CD4-positive, alpha-beta T cell treated with Interleukin-6 for 4 hours (primary cell): ENCODE measurements at regions not wholly inside any gene's neighbourhood (a gene's known extent, or its start where the extent isn't known, plus 50 kb on each side); places are given as distances from the start of the nearest gene placed in this dataset.
"Not testable (repeated sequence)": the region's sequence is repeated elsewhere in the genome, so short reads cannot be mapped to it uniquely, and the experiment has no call there.

ENCODE experiments used
- DNase-seq: peaks from one replicate; pipeline ENCODE4 v3.0.0-alpha.2; 2020; ENCODE audit warnings: mixed read lengths

DNA sequence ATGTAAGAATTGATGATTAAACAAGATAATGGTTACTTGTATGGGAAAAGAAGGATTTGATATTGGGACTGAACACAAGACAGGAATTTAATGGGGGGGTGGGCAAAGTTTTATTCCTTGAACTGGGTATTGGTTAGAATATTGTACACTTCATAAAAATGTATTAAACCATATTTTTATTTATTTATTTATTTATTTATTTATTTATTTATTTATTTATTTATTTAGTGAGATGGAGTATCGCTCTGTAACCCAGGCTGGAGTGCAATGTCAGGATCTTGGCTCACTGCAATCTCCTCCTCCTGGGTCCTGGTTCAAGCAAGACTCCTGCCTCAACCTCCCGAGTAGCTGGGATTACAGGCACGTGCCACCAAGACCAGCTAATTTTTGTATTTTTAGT is 287.1 kb upstream of the SLITRK5 start:
- no peak for DNase-seq

DNA sequence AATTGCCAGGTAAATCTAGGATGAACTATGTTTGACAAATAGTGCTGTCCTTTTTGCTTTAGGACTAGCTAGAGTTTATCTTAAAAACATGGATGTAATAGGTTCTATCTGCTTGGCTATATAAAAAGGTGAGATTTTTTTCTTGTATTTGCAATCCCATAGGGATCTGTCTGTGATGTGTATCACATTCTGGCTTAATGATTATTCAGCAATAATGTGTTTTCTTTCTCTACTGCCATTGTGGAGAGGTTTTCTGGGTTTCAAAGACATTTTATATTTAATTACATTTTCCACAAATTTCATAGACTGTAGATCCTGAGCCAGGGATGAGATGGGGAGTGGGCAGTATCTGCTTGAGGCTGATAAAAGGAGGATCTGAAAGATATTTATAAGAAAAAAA is 277.8 kb upstream of the SLITRK5 start:
- no peak for DNase-seq

DNA sequence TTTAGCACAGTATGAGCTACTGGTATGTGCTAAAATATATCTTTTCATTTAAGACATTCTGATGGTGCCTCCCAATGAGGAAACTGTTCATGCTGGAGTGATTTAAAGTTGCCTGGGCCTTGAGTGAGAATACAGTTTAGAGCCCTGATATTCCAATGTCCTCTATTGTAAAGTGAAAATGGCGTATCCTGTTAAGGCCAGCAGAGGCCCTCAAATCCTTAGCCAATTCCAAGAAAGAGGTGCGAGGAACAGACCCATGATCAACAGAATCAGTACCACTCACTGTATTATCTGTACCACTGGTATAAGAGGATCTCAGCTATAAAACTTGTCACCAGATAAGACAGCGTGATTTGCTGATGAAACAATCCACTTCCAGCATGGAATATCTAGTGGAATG is 273.1 kb upstream of the SLITRK5 start:
- no peak for DNase-seq

DNA sequence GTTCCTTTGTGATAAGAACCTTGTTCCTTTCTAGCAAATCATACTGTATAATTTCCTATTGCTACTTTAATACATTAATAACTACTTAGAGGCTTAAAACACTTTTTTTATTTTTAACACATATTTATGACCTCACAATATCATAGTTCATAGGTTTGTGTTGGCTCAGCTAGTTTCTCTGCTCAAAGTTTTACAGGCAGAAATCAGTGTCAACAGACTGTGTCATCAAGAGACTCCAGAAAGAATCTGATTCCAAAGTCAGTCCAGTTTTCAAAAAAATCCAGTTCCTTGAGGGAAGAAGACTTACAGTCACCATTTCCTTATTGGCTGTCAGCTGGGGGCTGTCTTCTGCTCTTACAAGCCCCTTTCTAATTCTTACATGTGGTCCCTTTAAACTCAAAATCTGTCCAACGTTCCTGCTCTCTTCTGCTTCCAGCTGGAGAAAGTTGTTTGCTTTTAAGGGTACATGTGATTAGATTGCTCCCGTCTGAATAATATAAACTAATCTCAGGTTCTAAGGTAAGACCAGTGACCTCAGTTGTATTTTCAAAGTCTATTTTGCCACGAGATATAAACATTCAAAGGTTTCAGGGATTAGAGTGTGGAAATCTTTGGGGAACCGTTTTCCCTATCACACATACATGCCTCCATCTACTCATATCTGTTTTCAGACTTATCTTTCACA is 267.3 kb upstream of the SLITRK5 start:
- no peak for DNase-seq

GRCh38 chr13:87426742-87427141 is 244.4 kb upstream of the SLITRK5 start:
- DNase-seq = no peak

GRCh38 chr13:87444135-87444534 is 227.0 kb upstream of the SLITRK5 start:
- DNase-seq = no peak

DNA sequence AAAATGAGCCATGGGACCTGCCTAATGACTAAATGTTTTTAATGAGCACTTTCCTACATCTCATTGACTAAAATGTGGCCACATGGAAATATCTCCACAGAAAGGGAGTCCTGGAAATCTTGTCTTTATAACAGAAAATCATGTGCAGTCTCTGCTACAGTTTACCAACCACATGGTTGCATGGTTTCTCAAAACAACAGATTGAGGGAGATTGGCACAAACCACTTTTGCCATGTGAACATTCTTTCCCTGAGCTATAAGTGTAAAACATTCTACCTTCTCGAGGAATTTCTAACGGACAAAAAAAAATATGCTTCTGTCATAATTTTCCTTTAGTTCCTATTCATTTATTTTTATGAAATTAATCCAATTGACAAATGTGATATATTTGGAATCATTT is 218.9 kb upstream of the SLITRK5 start:
- DNase-seq = no peak

DNA sequence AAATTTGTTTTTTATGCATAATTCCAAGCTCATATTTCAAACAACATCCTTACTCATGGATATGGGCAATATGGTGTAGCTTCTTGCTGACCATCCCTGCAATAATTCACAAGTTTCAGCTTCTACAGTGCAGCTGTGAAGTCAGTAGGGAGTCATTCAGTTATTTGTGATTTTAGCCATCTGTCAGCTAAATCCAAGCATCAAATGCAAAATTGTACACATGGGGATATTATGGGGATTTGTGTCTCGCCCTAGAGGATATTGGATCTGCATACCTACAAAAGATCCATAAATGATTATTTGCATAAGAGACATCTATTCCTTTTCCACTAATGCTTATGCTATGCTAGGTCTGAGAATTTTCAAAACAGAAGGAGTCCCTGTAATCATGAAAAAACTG is 217.9 kb upstream of the SLITRK5 start:
- DNase-seq = no peak

- DNase-seq = no peak
Observed at GRCh38 chr13:87459419-87459818, 211.8 kb upstream of the SLITRK5 start.

DNA sequence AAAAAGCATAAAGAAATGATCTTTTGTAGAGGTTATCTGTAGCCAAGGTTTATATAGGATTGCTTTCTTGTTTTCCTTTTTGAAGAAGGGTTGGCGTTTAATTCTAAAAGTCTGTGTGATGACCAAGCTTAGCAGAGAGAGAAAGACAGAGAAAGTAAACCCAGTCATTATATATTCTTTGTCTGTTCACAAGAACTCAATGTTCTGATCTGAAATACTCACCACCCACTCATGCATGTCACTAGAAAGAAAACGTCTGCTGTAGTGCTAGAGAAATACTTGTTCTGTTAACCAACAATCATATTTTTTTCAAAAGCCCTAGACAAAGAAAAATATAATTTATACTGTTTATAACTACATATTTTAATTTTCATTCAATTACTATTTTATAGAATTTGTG is 173.7 kb upstream of the SLITRK5 start:
- DNase-seq = no peak

DNA sequence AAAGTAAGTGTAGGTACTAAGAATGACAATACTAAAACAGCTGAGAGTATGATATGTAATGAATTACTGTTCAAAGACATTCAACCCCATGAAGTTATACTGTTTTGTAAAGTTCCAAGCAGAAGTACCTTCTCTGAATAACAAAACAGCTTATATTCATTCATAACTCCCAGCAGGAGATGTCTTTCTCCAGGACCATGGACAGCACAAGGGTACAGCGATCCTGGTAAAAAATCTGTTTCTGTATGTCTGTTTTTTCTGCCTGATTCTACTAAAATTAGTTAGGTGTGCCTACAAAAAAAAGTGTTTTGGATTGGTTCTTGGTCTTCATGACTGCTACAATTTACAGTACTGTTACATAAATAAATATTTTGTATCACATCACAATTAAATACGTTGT is 172.5 kb upstream of the SLITRK5 start:
- DNase-seq = no peak

GRCh38 chr13:87524775-87525174 is 146.4 kb upstream of the SLITRK5 start:
- no peak for DNase-seq

DNA sequence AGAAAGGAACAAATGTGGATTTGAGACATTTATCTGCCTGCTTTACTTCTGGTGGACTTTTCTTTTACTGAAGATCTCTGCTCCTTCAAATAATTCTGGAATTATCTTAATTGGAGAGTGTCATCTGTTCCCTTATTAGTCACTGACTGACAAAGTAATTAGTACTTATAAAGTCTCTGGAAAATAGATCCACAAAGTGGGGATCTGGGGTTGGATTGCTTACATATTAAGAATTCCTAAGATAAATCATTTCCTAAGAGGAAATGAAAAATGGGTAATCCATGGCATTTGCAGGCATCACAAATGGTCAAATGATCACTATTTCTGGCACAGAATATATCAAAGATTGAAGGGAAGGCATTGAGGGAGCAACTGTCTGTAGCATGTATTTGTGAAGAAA is 137.4 kb upstream of the SLITRK5 start:
- no peak for DNase-seq

DNA sequence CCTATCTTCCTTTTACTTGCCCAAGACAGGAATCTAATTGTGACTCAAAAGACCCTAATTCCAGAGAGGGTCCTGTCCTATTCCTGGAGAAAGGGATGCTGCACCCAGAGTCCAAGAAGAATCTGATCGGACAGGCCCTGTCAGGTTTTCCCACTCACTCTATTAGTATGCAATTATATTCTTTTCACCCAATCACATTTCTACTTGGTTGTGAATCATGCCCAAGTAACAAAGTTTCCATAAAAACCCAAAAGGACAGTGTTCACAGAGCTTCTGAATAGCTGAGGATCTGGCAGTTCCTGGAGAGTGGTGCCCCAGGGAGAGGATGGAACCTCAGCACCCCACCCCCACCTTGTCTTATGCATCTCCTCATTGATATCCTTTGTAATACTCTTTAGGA is 135.3 kb upstream of the SLITRK5 start:
- no peak for DNase-seq

- no peak for DNase-seq
Observed at GRCh38 chr13:87536499-87536898, 134.7 kb upstream of the SLITRK5 start.

DNA sequence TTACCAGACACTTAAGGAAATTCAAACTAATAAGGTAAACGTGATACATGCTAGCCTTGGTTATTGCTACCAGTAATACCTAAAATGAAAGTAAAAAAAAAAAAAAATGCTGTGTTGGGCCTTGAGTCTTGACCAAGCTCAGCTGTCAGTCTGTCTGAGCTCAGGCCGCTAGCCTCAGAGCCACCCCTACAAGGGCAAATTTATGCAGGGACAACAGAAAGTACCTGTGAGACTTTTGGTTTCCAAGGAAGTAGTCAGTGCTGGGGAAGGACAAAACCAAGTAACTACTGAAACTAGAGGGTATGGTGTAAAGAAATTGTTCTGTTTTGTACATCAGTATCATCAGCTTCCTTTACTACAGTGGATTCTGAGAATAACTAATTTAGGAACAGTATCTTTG is 134.3 kb upstream of the SLITRK5 start:
- no peak for DNase-seq

- DNase-seq = no peak
Observed at GRCh38 chr13:87537951-87538350, 133.2 kb upstream of the SLITRK5 start.

DNA sequence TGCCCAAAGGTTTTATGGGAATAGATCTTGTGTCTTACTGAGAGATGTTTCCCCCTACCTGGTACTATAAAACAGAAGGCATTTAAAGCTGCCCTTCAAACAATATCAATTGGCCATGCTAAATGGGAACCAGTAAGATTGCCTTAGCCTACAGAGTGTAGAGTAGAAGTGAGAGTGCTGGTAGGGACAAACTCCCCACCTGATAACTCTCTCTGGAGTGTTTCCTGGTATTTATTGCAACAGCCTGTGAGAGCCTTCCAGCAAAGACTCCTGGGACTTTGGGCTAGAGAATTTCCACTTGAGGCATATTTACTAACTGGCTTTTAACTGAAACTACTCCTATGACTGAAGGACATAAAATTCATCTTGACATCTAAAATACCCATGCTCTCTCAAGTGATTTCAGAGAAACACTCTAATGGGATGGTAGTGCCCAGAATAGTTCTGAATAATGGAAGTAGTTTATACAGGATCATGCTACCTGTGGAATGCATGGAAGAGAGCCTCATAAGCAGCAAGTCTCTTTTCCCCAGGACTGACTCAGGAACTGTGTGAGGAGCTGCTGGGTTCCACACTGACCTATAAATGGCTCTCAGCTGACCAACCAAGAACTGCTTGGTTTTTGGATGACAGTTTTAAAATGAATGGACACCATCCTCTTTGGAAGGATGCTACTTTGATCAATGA is 132.7 kb upstream of the SLITRK5 start:
- DNase-seq = no peak

DNA sequence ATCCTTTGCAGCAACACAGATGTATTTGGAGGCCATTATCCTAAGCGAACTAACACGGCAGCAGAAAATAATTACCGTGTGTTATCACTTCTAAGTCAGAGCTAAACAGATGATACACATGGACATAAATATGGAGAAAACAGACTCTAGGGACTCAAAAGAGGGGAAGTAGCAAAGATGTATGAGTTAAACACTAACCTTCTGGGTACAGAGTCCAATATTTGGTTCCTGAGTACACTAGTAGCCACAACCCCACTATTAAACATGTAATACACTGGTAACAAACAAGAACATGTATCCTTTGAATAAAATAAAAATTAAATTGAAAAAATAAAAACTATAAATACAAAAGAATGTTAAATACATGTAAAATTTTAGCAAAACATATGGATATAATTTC is 118.0 kb upstream of the SLITRK5 start:
- DNase-seq = no peak

DNA sequence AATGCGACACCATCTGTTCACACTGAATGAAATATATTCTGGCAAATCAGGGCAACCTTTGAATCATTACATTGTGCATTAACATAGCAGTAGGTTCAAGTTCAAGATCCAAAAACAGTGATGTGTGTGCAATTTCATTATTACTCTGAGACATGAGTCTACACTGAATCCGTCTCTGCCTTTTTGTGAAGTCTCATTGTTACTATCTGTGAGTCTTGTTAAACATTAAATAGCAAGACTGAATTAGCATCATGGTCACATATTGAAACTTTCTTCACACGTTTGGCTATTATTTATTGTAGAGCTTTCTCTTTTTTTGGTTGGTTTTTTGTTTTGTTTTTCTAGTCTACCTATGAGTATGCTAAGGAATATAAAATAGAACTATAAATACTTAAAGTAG is 117.1 kb upstream of the SLITRK5 start:
- no peak for DNase-seq

DNA sequence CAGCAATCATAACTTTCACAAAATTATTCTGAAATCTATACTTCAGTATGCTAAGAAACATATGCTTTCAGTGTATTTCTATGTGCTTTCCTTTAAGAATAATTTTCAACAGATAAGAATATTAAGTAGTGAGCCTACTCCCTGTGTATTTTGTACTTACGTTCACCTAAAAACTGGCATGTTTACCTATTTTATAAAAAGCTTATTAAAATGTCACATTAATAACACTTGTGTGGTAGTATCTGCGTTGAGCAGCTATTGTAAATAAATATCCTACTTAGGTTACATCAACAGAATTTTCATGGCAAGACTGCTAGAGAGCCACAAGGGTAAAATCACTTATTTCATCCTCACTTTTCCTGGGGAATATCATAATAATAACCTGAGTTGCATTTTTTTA is 113.4 kb upstream of the SLITRK5 start:
- no peak for DNase-seq

GRCh38 chr13:87561580-87561979 is 109.6 kb upstream of the SLITRK5 start:
- not testable (repeated sequence) for DNase-seq

DNA sequence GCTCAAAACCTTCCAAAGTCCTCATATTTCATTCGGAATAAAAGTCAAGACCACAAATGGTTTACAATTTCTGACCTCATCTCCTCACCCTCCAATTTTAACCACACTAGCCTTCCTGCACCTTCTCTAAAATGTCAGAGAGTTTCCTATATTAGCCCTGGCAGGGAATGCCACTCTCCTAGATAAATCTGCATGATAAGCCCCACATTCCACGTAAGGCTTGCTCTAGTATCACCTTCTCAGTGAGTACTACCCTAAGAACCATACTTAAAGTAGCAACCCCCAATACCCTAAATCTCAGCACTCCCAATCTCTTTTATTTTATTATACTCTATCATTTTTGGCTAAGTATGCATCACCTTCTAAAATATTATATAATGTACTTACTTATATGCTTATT is 100.5 kb upstream of the SLITRK5 start:
- DNase-seq = no peak

- no peak for DNase-seq
Observed at GRCh38 chr13:87582399-87582798, 88.8 kb upstream of the SLITRK5 start.

DNA sequence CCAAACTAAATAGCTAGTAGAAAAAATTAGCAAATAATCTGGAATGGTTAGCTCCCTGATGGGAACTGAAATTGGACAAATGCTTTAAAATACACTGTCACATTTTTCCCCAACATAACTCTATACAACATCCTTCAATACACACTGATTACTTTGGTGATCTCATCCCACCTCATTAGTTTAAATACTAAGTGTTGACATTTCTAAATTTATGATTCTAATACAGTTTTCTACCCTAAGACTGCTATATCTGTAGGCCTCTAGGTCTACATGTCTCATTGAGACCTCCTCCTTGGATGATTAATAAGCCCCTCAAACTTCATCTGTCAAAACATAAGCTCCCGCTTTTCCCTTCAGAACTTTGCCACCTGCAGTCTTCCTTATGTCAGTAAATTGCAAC is 80.7 kb upstream of the SLITRK5 start:
- DNase-seq = no peak
